H1 (cell line): ENCODE measurements at regions not wholly inside any gene's neighbourhood (a gene's known extent, or its start where the extent isn't known, plus 50 kb on each side); places are given as distances from the start of the nearest gene placed in this dataset.

ENCODE experiments used
- CTCF ChIA-PET: fragments of 300-600 bp; sonication (Branson Sonifier 250); formaldehyde crosslinking; loops from one replicate; lab custom pipeline; 2021; ENCODE audit not compliant: partially characterized antibody; lab: Charles Lee
- POLR2A ChIA-PET: fragments of 300-600 bp; sonication (Branson Sonifier 250); formaldehyde crosslinking; loops from one replicate; lab custom pipeline; 2021; ENCODE audit warnings: inconsistent platforms; ENCODE audit not compliant: partially characterized antibody; lab: Charles Lee
- DNase-seq, 2 experiments: peaks; one replicate each; pipeline versions ENCODE4 v3.0.0 to v3.0.0-alpha.2; 2010 to 2022; ENCODE audit warnings: low spot score in 2 of 2, low read depth in 1 of 2, mixed read lengths in 1 of 2
- FAIRE-seq: peaks from 2 replicates; lab custom pipeline; 2011; peaks lifted over from hg19 to GRCh38; lab: Jason Lieb, UNC
- H2AFZ ChIP-seq: 2 replicates; pipeline ENCODE4 v1.8.1; 2012; ENCODE audit warnings: low read length, inconsistent platforms
- H2AK5ac ChIP-seq: 2 replicates; pipeline ENCODE4 v1.6.1; 2013; ENCODE audit warnings: low read depth, low read length
- H2BK120ac ChIP-seq: replicated peaks from 2 replicates; pipeline ENCODE3; 2013; ENCODE audit warnings: low read depth, low read length, inconsistent platforms
- H2BK12ac ChIP-seq: 2 replicates; pipeline ENCODE4 v1.6.1; 2013; ENCODE audit warnings: low read depth, low read length
- H2BK15ac ChIP-seq: 2 replicates; pipeline ENCODE4 v1.6.1; 2013; ENCODE audit warnings: low read length
- H2BK20ac ChIP-seq: 2 replicates; pipeline ENCODE4 v1.6.1; 2013; ENCODE audit warnings: low read length
- H2BK5ac ChIP-seq: 2 replicates; pipeline ENCODE4 v1.6.1; 2013; ENCODE audit warnings: low read depth, low read length
- H3K14ac ChIP-seq: 2 replicates; pipeline ENCODE4 v1.6.1; 2013; ENCODE audit warnings: inconsistent platforms; ENCODE audit not compliant: insufficient read length
- H3K18ac ChIP-seq: 2 replicates; pipeline ENCODE4 v1.6.1; 2013; ENCODE audit warnings: low read length; ENCODE audit errors: extremely low read depth
- H3K23ac ChIP-seq: 2 replicates; pipeline ENCODE4 v1.6.1; 2013; ENCODE audit warnings: inconsistent platforms; ENCODE audit not compliant: insufficient read length
- H3K23me2 ChIP-seq: 2 replicates; pipeline ENCODE4 v1.6.1; 2013; ENCODE audit warnings: low read depth, low read length
- H3K27ac ChIP-seq: 2 replicates; pipeline ENCODE4 v1.6.1; 2011; ENCODE audit warnings: low read depth, low read length, inconsistent platforms
- H3K27me3 ChIP-seq, 4 experiments: replicated peaks in 1 of 4; 1 replicate in 1 of 4; 2 replicates in 3 of 4; pipeline versions ENCODE4 v1.6.1 to v1.8.1; 2011 to 2013; ENCODE audit warnings: low read length in 3 of 4, mild to moderate bottlenecking in 3 of 4, inconsistent platforms in 2 of 4, mixed read lengths in 2 of 4, moderate library complexity in 1 of 4; ENCODE audit not compliant: control insufficient read depth in 3 of 4, insufficient read depth in 3 of 4; ENCODE audit errors: extremely low read depth in 1 of 4
- H3K36me3 ChIP-seq, 4 experiments: 2 replicates each; pipeline versions ENCODE4 v1.6.1 to v1.8.1; 2011 to 2013; ENCODE audit warnings: mild to moderate bottlenecking in 4 of 4, low read length in 3 of 4, moderate library complexity in 2 of 4, control low read depth in 1 of 4, inconsistent platforms in 1 of 4; ENCODE audit not compliant: insufficient read depth in 4 of 4, control insufficient read depth in 2 of 4
- H3K4ac ChIP-seq: replicated peaks from 2 replicates; pipeline ENCODE3; 2013; ENCODE audit warnings: low read length, low read depth, mixed read lengths, inconsistent platforms; ENCODE audit not compliant: insufficient read length
- H3K4me1 ChIP-seq, 4 experiments: replicated peaks in 1 of 4; 1 replicate in 1 of 4; 2 replicates in 3 of 4; pipeline versions ENCODE4 v1.6.1 to v1.8.1; 2011 to 2013; ENCODE audit warnings: low read length in 3 of 4, inconsistent platforms in 2 of 4, mixed read lengths in 1 of 4; ENCODE audit not compliant: insufficient read depth in 4 of 4, control insufficient read depth in 3 of 4
- H3K4me2 ChIP-seq, 2 experiments: 2 replicates each; pipeline versions ENCODE4 v1.6.1 to v1.8.1; 2011 to 2013; ENCODE audit warnings: low read depth in 2 of 2, low read length in 2 of 2, control low read depth in 1 of 2, inconsistent platforms in 1 of 2, mild to moderate bottlenecking in 1 of 2; ENCODE audit not compliant: insufficient read depth in 1 of 2
- H3K4me3 ChIP-seq, 4 experiments: fragments of 200-600, 300-600 bp in 1 of 4; sonication (generic), shearing (Covaris generic), sonication (Bioruptor Twin) in 1 of 4; 2 replicates each; pipeline versions ENCODE4 v1.5.1 to v1.8.1; 2011 to 2016; ENCODE audit warnings: low read length in 4 of 4, low read depth in 3 of 4, control low read depth in 2 of 4, inconsistent platforms in 2 of 4, mild to moderate bottlenecking in 2 of 4, mixed read lengths in 1 of 4, moderate library complexity in 1 of 4; ENCODE audit not compliant: insufficient read depth in 2 of 4; ENCODE audit errors: extremely low read depth in 1 of 4
- H3K56ac ChIP-seq: replicated peaks from 2 replicates; pipeline ENCODE3; 2013; ENCODE audit warnings: low read depth, mild to moderate bottlenecking, mixed read lengths, low read length, inconsistent platforms; ENCODE audit not compliant: insufficient read length
- H3K79me1 ChIP-seq: 2 replicates; pipeline ENCODE4 v1.6.1; 2013; ENCODE audit warnings: low read depth, low read length, control low read depth
- H3K79me2 ChIP-seq, 2 experiments: 2 replicates each; pipeline versions ENCODE4 v1.6.1 to v1.8.1; 2012 to 2013; ENCODE audit warnings: low read length in 2 of 2, mild to moderate bottlenecking in 2 of 2, inconsistent platforms in 1 of 2; ENCODE audit not compliant: insufficient read depth in 2 of 2, control insufficient read depth in 1 of 2
- H3K9ac ChIP-seq, 4 experiments: replicated peaks in 1 of 4; 1 replicate in 1 of 4; 2 replicates in 3 of 4; pipeline versions ENCODE4 v1.6.1 to v1.8.1; 2011 to 2013; ENCODE audit warnings: low read depth in 3 of 4, low read length in 3 of 4, control low read depth in 2 of 4, mild to moderate bottlenecking in 2 of 4, moderate library complexity in 2 of 4, inconsistent platforms in 1 of 4; ENCODE audit errors: extremely low read depth in 1 of 4
- H3K9me3 ChIP-seq, 2 experiments: 2 replicates each; pipeline versions ENCODE4 v1.6.1 to v1.8.1; 2012 to 2013; ENCODE audit warnings: mild to moderate bottlenecking in 2 of 2, moderate library complexity in 2 of 2, control low read depth in 1 of 2, inconsistent platforms in 1 of 2, low read depth in 1 of 2, low read length in 1 of 2, mixed read lengths in 1 of 2; ENCODE audit not compliant: insufficient read depth in 2 of 2
- H4K20me1 ChIP-seq, 2 experiments: replicated peaks in 1 of 2; 2 replicates each; pipeline versions ENCODE3 to v1.8.1; 2011 to 2013; ENCODE audit warnings: inconsistent platforms in 2 of 2, low read length in 2 of 2, mild to moderate bottlenecking in 1 of 2; ENCODE audit not compliant: insufficient read depth in 2 of 2, control insufficient read depth in 1 of 2
- H4K5ac ChIP-seq: 2 replicates; pipeline ENCODE4 v1.6.1; 2013; ENCODE audit warnings: low read length, low read depth, mixed read lengths, inconsistent platforms; ENCODE audit not compliant: insufficient read length
- H4K8ac ChIP-seq: 2 replicates; pipeline ENCODE4 v1.8.0; 2013; ENCODE audit warnings: mild to moderate bottlenecking, moderate library complexity, low read length, inconsistent platforms; ENCODE audit not compliant: insufficient read depth; ENCODE audit errors: extremely low read depth
- H4K91ac ChIP-seq: replicated peaks from 2 replicates; pipeline ENCODE3; 2013; ENCODE audit warnings: low read length, mixed read lengths, inconsistent platforms; ENCODE audit not compliant: insufficient read length
- ASH2L ChIP-seq: fragments of 200-600, 300-600 bp; sonication (generic); IDR thresholded peaks from one replicate; pipeline ENCODE4 v1.7.1; 2017; ENCODE audit warnings: low read length
- BACH1 ChIP-seq: IDR thresholded peaks from 2 replicates; pipeline ENCODE4 v1.6.1; 2012; ENCODE audit warnings: low read length, improper control_type of control experiment
- BCL11A ChIP-seq, 2 experiments: IDR thresholded peaks; one replicate each; pipeline ENCODE4 v1.6.1; 2011; ENCODE audit warnings: low read depth in 2 of 2, low read length in 2 of 2, mild to moderate bottlenecking in 2 of 2
- EGR1 ChIP-seq: IDR thresholded peaks from 2 replicates; pipeline ENCODE4 v1.6.1; 2011; ENCODE audit warnings: low read depth, low read length, borderline replicate concordance
- GABPA ChIP-seq: IDR thresholded peaks from 2 replicates; pipeline ENCODE4 v1.6.1; 2011; ENCODE audit warnings: mild to moderate bottlenecking, low read length, moderate library complexity, borderline replicate concordance; ENCODE audit not compliant: insufficient read depth
- GTF2F1 ChIP-seq: IDR thresholded peaks from 2 replicates; pipeline ENCODE4 v1.6.1; 2012; ENCODE audit warnings: low read depth, low read length, improper control_type of control experiment, borderline replicate concordance
- POLR2A ChIP-seq, 2 experiments: IDR thresholded peaks; 1 replicate in 1 of 2; 2 replicates in 1 of 2; pipeline ENCODE4 v1.6.1; 2011; ENCODE audit warnings: low read depth in 2 of 2, low read length in 2 of 2, mild to moderate bottlenecking in 2 of 2; ENCODE audit errors: control extremely low read depth in 1 of 2
- POLR2AphosphoS5 ChIP-seq: IDR thresholded peaks from 2 replicates; pipeline ENCODE4 v1.6.1; 2011; ENCODE audit warnings: low read depth, low read length
- SIX5 ChIP-seq: IDR thresholded peaks from 2 replicates; pipeline ENCODE4 v1.6.1; 2011; ENCODE audit warnings: mild to moderate bottlenecking, low read depth, low read length
- SP1 ChIP-seq: IDR thresholded peaks from 2 replicates; pipeline ENCODE4 v1.6.1; 2011; ENCODE audit warnings: low read depth, low read length
- SP4 ChIP-seq: IDR thresholded peaks from 2 replicates; pipeline ENCODE4 v1.6.1; 2012; ENCODE audit warnings: low read length, inconsistent platforms
- TBP ChIP-seq: IDR thresholded peaks from 2 replicates; pipeline ENCODE4 v1.6.1; 2011; ENCODE audit warnings: low read depth, low read length, improper control_type of control experiment
- TEAD4 ChIP-seq: IDR thresholded peaks from 2 replicates; pipeline ENCODE4 v1.6.1; 2012; ENCODE audit warnings: low read depth, low read length, inconsistent platforms, mixed read lengths
- YY1 ChIP-seq: IDR thresholded peaks from 2 replicates; pipeline ENCODE4 v1.6.1; 2011; ENCODE audit warnings: low read depth, mild to moderate bottlenecking, low read length
- ZNF274 ChIP-seq: IDR thresholded peaks from 2 replicates; pipeline ENCODE4 v1.7.0; 2012; ENCODE audit warnings: low read length, borderline replicate concordance; ENCODE audit errors: extremely low read depth
- WGBS, 2 experiments: shearing (Covaris generic) in 1 of 2; methylation state at CpG; one replicate each; pipeline versions ENCODE4 v1.1.6 to v1.1.7; 2013 to 2015; ENCODE audit warnings: low lambda C conversion rate in 2 of 2, mixed read lengths in 2 of 2, inconsistent platforms in 1 of 2, low coverage in 1 of 2, missing lambda C conversion rate in 1 of 2; ENCODE audit not compliant: insufficient replicate concordance in 2 of 2, insufficient coverage in 1 of 2, insufficient read length in 1 of 2; ENCODE audit errors: extremely low coverage in 1 of 2, missing lambda C conversion rate in 1 of 2; 5-methylcytosine and 5-hydroxymethylcytosine counted together
- TF ChIP-seq, protein P1 (sequence below): IDR thresholded peaks from 2 replicates; pipeline ENCODE4 v1.6.1; 2012; ENCODE audit warnings: low read length, inconsistent platforms

DNA sequence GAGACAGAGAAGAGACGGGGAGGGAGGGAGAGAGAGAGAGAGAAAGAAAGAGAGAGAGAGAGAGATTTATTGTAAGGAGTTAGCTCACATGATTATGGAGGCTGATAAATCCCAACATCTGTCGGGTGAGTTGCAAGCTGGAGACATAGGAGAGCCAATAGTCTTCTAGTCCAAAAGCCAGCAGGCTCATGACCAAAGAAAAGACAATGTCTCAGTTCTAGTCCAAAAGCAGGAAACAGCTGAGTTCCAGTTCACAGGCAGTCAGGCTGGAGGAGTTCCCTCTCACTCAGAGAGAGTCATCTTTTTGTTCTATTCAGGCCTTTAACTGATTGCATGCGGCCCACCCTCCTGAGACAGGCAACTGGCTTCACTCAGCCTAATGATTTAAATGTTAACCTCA, 416.6 kb downstream of the PREX1 start:
- no peak overlapping the region for H2BK120ac ChIP-seq
- no peak overlapping the region for H2BK20ac ChIP-seq
- H2AK5ac ChIP-seq = no peak overlapping the region
- H2BK12ac ChIP-seq = no peak overlapping the region
- no peaks in the 10 kb centered on the region for H3K9me3 ChIP-seq
- H3K27me3 ChIP-seq = no peaks in the 10 kb centered on the region
- H3K23me2 ChIP-seq = no peaks in the 10 kb centered on the region
- H3K36me3 ChIP-seq = no peaks in the 10 kb centered on the region
- no peak overlapping the region for H4K8ac ChIP-seq
- H4K20me1 ChIP-seq = no peaks in the 10 kb centered on the region
- H3K4me3 ChIP-seq = no peak overlapping the region
- no peak overlapping the region for H2BK15ac ChIP-seq
- H2BK5ac ChIP-seq = no peak overlapping the region
- no peak overlapping the region for H3K18ac ChIP-seq
- FAIRE-seq (no peak), DNase-seq (no peak)
- no peak overlapping the region for H3K9ac ChIP-seq
- no peaks in the 10 kb centered on the region for H3K79me1 ChIP-seq
- ChIA-PET POLR2A (no interaction called here), CTCF (interaction anchor here (1.4 kb wide), 1 partner anchor 27 kb away, joined by 4 read pairs; no protein-coding TSS in a partner anchor)
- H3K27ac ChIP-seq = no peak overlapping the region
- no peak overlapping the region for H3K4me2 ChIP-seq
- H3K79me2 ChIP-seq = no peaks in the 10 kb centered on the region
- WGBS, 2 experiments = 95% methylated on average over 3 of the region's 3 CpGs; no CpG with 5 or more reads in 1 of the 2 experiments
- H2AFZ ChIP-seq = no peak overlapping the region
- no peak overlapping the region for H4K5ac ChIP-seq
- H3K14ac ChIP-seq = no peak overlapping the region
- H3K4me1 ChIP-seq = peaks cover 2 to 9% (median 5%) of the 10 kb centered on the region in 4 experiments; a peak in 5 of 7 replicates
- no peak overlapping the region for H3K23ac ChIP-seq
- no peak overlapping the region for H3K56ac ChIP-seq
- no peak overlapping the region for H4K91ac ChIP-seq
- H3K4ac ChIP-seq = no peak overlapping the region
- TF ChIP-seq POLR2A (IDR thresholded peaks at IDR 0.05; ENCODE audit: control extremely low read depth in 1 of 2, low read depth in 2 of 2, low read length in 2 of 2) (no peak), TBP (no peak), EGR1 (no peak), BCL11A (IDR thresholded peaks at IDR 0.05; ENCODE audit: low read depth in 2 of 2, low read length in 2 of 2) (no peak), SP4 (no peak), ZNF274 (no peak), GTF2F1 (no peak), SP1 (no peak), YY1 (no peak), BACH1 (no peak), TEAD4 (no peak), GABPA (no peak), ASH2L (no peak), POLR2AphosphoS5 (no peak), SIX5 (no peak)
- TF ChIP-seq, protein P1, sequence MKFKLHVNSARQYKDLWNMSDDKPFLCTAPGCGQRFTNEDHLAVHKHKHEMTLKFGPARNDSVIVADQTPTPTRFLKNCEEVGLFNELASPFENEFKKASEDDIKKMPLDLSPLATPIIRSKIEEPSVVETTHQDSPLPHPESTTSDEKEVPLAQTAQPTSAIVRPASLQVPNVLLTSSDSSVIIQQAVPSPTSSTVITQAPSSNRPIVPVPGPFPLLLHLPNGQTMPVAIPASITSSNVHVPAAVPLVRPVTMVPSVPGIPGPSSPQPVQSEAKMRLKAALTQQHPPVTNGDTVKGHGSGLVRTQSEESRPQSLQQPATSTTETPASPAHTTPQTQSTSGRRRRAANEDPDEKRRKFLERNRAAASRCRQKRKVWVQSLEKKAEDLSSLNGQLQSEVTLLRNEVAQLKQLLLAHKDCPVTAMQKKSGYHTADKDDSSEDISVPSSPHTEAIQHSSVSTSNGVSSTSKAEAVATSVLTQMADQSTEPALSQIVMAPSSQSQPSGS = no peak
